ENCODE measurements at regions not wholly inside any gene's neighbourhood (a gene's known extent, or its start where the extent isn't known, plus 50 kb on each side); places are given as distances from the start of the nearest gene placed in this dataset.

DNA sequence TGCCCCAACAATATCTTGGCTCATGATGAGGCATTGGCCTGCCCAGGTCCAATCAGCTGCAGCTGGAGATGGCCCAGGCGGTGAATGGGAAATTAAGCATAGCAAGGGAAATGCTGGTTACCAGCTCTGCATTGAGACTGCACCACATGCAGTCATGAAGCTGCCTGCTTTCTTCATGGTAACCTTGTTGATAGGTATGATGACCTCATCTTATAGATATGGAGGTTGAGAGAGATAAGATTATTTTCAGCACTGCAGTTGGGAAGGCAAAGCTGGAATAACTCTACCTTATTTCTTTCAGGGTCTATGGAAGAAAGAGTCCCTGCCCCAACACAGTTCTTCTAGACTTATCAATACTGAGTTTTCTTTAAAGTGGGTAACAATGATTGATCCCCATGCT lies 180.1 kb downstream of the ICE1 start:
- H3K27ac ChIP-seq, result no peak overlapping the region
- H3K4me3 ChIP-seq, result no peak overlapping the region
- no peaks in the 10 kb centered on the region for H3K36me3 ChIP-seq
- DNase-seq (ENCODE audit: low read depth in 1 of 2, low spot score in 2 of 2), result no peak
- H3K9me3 ChIP-seq (replicated peaks), result 0 out of 2 replicates have a peak, but pooled peaks cover 2% of the 10 kb centered on the region
- H3K4me1 ChIP-seq (replicated peaks), result no peaks in the 10 kb centered on the region
- H3K27me3 ChIP-seq (replicated peaks), result no peaks in the 10 kb centered on the region; the same call in 1 of the 2 replicates

DNA sequence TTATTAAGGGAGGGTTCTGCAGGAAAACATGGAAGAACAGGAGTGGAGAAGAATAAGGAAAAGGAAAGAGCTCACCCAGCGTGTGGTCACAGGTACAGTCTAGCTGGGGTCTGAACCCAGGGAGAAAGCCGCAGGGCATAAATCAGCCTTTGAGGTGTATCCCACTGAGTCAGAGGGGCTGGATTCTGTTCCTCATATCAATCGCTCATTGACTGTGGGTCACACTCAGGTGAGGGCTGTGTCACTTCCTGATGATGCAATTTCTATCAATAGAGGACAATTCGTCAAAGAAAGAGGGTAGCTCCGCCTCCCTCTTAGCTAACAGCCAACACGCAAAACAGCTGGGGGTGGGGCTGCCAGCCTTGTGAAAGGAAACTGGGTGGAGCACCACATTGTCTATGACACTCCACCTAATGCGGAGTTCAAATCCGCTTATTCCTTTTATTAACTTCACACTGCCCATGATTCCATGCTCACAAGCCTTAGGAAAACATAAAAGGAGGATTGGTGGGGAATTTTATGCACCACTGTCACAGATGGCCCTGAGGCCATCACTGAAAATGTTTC lies 176.2 kb downstream of the ICE1 start:
- Histone ChIP-seq H3K27me3 (replicated peaks) (no peaks in the 10 kb centered on the region; the same call in 1 of the 2 replicates), H3K27ac (no peak overlapping the region), H3K36me3 (no peaks in the 10 kb centered on the region), H3K4me3 (no peak overlapping the region), H3K4me1 (replicated peaks) (no peaks in the 10 kb centered on the region), H3K9me3 (replicated peaks) (0 out of 2 replicates have a peak, but pooled peaks cover 2% of the 10 kb centered on the region)
- no peak for DNase-seq (ENCODE audit: low read depth in 1 of 2, low spot score in 2 of 2)

DNA sequence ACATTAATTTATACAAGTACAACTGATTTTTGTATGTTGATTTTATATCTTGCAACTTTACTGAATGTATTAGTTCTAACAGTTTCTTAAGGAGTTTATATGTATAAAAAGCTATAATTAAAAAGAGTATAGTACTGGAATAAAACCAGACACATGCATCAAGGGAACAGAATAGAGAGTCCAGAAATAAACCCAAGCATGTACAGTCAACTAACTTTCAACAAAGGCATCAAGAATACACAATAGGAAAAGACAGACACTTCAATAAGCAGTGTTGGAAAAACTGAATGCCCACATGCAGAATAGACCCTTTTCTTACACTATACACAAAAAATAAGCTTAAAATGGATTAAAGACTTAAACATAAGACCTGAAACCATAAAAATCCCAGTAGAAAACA lies 170.9 kb downstream of the ICE1 start:
- no peak overlapping the region for H3K4me3 ChIP-seq
- H3K9me3 ChIP-seq (replicated peaks), result no peaks in the 10 kb centered on the region
- H3K27me3 ChIP-seq (replicated peaks), result no peaks in the 10 kb centered on the region; the same call in 1 of the 2 replicates
- H3K4me1 ChIP-seq (replicated peaks), result no peaks in the 10 kb centered on the region
- no peak overlapping the region for H3K27ac ChIP-seq
- no peaks in the 10 kb centered on the region for H3K36me3 ChIP-seq
- no peak for DNase-seq (ENCODE audit: low read depth in 1 of 2, low spot score in 2 of 2)

DNA sequence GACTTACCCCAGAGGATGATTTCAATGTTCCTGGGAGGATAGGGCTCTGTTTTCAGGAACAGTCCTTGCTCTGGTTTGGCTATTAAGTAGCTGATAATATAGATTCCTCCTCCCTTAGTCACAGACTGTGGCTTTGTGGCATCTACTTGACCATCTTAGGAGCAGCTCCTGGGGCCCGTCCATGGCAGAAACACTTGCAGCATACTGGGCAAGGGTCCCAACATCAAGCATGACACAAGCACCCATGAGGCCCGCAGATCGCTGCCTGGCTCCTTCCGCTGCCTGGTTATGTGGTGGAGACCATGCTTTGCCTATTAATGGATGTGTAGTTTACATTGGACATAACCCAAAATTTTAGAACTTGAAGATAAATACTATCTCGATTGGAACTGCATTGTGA lies 170.1 kb downstream of the ICE1 start:
- Histone ChIP-seq H3K4me3 (no peak overlapping the region), H3K27me3 (replicated peaks) (no peaks in the 10 kb centered on the region; the same call in 1 of the 2 replicates), H3K36me3 (no peaks in the 10 kb centered on the region), H3K27ac (no peak overlapping the region), H3K4me1 (replicated peaks) (no peaks in the 10 kb centered on the region), H3K9me3 (replicated peaks) (no peaks in the 10 kb centered on the region)
- DNase-seq (ENCODE audit: low read depth in 1 of 2, low spot score in 2 of 2), result no peak

DNA sequence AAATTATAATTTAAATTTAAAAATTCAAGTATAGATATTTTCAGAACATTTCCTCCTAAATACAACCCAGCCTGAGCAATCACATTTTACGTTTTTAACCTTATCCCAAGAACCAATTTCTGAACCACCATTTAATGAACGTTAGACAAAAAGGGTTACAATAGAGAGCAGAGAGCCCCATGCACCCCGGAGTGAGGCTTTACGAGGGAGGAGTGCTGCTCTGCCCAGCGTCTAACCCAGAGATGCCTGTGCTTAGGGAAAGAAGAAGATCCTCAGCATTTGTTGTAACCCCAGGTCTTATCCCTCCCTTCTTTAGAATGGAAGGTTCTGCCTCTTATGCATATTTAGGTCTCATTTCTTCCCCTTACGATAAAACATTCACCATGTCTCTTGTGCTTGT lies 169.1 kb downstream of the ICE1 start:
- no peak for DNase-seq (ENCODE audit: low read depth in 1 of 2, low spot score in 2 of 2)
- no peaks in the 10 kb centered on the region for H3K4me1 ChIP-seq (replicated peaks)
- no peaks in the 10 kb centered on the region for H3K36me3 ChIP-seq
- no peak overlapping the region for H3K4me3 ChIP-seq
- no peaks in the 10 kb centered on the region; the same call in 1 of the 2 replicates for H3K27me3 ChIP-seq (replicated peaks)
- H3K9me3 ChIP-seq (replicated peaks), result no peaks in the 10 kb centered on the region
- H3K27ac ChIP-seq, result no peak overlapping the region

DNA sequence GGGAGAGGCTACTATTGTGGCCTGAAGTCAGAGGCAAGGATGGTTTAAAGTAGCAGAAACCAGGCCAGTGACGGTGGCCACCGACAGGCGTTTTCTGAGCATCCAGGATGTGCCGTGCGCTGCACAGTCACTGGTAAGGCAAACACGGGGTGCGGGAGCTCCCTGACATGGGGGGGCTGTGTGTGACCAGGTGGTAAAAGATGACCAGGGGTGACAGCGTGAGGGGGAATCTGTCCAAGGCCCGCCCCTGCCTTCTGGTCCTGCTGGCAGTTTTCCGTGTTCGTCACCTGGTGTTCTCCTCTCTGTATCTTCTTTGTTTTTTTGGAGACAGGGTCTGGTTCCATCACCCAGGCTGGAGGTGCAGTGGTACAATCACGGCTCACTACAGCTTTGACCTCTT lies 167.4 kb downstream of the ICE1 start:
- no peaks in the 10 kb centered on the region for H3K4me1 ChIP-seq (replicated peaks)
- H3K27ac ChIP-seq, result no peak overlapping the region
- no peak overlapping the region for H3K4me3 ChIP-seq
- H3K9me3 ChIP-seq (replicated peaks), result no peaks in the 10 kb centered on the region
- no peaks in the 10 kb centered on the region; the same call in 1 of the 2 replicates for H3K27me3 ChIP-seq (replicated peaks)
- H3K36me3 ChIP-seq, result no peaks in the 10 kb centered on the region
- no peak for DNase-seq (ENCODE audit: low read depth in 1 of 2, low spot score in 2 of 2)

DNA sequence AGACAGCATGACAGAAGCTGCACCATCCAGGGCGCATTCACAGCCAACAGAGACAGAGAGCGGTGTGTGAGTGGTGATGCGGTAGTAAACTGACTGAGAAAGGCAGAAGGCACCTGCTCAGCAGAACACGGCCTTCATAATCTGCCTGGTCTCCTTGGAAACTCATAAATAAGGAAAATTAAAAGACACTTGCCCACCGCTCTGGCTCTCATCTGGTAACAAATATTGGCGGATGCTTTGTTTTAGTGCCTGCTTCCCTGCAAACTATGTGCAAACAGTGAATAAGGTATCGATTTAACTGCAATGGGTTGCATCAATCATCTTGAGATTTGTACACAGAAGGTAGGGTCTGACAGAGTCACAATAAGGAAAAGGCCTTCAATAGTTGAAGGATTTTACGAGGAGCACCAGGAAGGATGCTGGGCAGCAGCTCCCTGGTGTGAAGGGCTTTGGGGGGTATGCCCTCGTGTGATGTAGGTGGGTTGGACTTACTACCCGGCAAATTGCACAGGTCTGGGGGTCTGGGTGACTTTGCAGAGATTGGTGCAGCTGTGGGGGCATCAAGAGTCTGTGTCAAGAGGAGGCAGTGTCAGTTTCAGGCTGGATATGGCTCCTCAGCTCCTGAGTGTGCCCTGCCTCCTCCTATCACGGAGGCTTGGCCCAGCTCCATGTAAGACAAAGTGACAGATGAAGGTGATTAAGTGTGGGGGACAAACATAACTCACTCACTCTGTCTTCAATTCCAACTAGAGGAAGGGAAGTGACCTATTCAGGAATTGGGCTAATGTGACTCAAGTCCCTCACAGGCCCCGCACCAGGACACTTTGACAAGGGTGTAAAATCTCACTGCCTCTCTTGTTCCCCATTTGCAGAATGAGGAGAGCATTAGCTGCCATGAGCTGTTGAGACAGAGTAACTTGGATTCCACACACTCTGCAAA lies 166.7 kb downstream of the ICE1 start:
- no peaks in the 10 kb centered on the region for H3K9me3 ChIP-seq (replicated peaks)
- no peaks in the 10 kb centered on the region; the same call in 1 of the 2 replicates for H3K27me3 ChIP-seq (replicated peaks)
- no peak overlapping the region for H3K27ac ChIP-seq
- no peaks in the 10 kb centered on the region for H3K4me1 ChIP-seq (replicated peaks)
- H3K4me3 ChIP-seq, result no peak overlapping the region
- no peak for DNase-seq (ENCODE audit: low read depth in 1 of 2, low spot score in 2 of 2)
- H3K36me3 ChIP-seq, result no peaks in the 10 kb centered on the region

DNA sequence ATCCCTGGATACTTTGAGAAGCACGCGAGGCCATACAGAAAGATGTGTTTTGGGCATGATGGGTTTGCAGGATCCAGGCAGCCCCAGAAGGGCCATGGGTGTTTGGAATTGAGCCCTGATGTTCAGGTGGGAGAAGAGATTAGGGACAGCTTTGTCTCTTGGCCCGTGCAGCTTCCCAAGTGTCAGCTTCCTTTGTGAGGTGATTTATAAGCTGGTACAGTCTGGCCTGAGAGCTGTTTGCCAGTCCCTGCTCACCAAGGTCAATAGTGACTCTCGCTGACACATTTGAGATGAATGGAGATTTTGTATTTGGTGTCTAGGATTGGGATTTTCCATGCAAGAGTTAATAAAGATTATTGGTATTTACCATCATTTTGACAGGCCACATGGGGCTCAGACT lies 165.9 kb downstream of the ICE1 start:
- H3K9me3 ChIP-seq (replicated peaks), result no peaks in the 10 kb centered on the region
- DNase-seq (ENCODE audit: low read depth in 1 of 2, low spot score in 2 of 2), result no peak
- no peaks in the 10 kb centered on the region for H3K36me3 ChIP-seq
- no peak overlapping the region for H3K27ac ChIP-seq
- H3K27me3 ChIP-seq (replicated peaks), result no peaks in the 10 kb centered on the region; the same call in 1 of the 2 replicates
- no peak overlapping the region for H3K4me3 ChIP-seq
- no peaks in the 10 kb centered on the region for H3K4me1 ChIP-seq (replicated peaks)

DNA sequence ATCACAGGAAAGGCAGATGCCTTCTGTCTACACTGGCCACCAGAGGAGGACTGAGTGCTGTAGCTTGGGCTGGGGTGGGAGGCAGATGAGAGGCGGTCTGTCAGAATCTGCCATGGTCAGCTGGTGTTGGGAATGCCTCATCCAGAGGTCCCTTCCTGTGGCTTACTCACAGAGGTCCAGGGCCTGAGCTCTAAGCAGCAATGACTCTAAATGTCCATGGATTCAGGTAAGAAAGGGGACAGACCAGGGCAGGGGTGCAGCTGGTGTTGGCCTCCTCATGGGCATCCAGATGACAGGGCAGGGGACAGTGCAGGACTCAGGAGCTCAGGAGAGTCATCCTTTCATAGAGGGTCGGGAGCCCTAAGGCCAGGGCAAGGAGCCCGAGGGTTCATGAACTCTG lies 165.0 kb downstream of the ICE1 start:
- H3K4me3 ChIP-seq, result no peak overlapping the region
- no peaks in the 10 kb centered on the region for H3K27me3 ChIP-seq (replicated peaks)
- no peaks in the 10 kb centered on the region for H3K4me1 ChIP-seq (replicated peaks)
- no peak for DNase-seq (ENCODE audit: low read depth in 1 of 2, low spot score in 2 of 2)
- H3K27ac ChIP-seq, result no peak overlapping the region
- no peaks in the 10 kb centered on the region for H3K9me3 ChIP-seq (replicated peaks)
- H3K36me3 ChIP-seq, result no peaks in the 10 kb centered on the region

DNA sequence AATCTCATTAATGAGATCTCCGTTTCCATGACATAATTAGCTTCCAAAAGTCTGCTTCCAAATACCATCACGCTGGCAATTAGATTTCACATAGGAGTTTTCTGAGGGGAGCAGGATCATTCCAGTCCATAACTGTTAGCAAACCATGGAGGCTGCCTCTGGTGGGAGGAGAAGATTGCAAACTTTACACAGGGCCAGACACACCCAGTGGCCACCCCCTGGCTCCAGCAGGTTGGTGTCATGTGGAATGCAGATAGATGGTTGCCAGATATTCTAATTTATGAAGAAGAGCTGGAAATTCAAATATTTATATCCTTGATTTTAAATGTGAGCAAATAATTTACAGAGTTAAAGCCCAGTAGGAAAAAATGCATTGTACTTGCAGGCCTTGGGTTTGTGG lies 164.2 kb downstream of the ICE1 start:
- Histone ChIP-seq H3K27me3 (replicated peaks) (no peaks in the 10 kb centered on the region), H3K9me3 (replicated peaks) (no peaks in the 10 kb centered on the region), H3K36me3 (no peaks in the 10 kb centered on the region), H3K27ac (no peak overlapping the region), H3K4me1 (replicated peaks) (no peaks in the 10 kb centered on the region), H3K4me3 (no peak overlapping the region)
- no peak for DNase-seq (ENCODE audit: low read depth in 1 of 2, low spot score in 2 of 2)

DNA sequence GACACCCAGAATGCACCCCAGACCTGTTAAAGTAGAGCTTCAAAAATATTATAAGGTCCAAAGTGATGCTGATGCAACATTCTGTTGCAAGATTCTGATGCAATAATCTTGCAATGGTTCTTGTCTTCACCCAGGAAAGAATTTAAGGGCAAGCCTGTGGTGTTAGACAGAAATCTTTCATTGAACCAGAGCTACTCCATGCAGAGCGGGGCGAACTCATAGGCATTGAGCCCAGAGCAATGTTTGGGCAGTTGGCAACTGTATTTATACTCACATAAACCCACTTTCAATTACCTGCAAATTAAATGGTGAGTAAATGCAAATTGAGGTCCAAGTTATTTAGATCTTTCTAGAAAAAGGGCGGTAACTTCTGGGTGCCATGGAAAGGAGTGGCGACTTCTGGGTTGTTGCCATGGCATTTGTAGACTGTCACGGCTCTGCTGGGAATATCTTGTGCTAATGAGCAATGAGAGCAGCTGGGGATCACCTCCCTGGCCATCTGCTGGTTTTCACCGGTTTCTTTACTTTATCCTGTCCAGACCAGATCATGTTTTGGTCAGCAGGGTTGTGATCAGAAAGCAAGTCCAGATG lies 163.4 kb downstream of the ICE1 start:
- no peak overlapping the region for H3K4me3 ChIP-seq
- no peak for DNase-seq (ENCODE audit: low read depth in 1 of 2, low spot score in 2 of 2)
- H3K4me1 ChIP-seq (replicated peaks), result no peaks in the 10 kb centered on the region
- H3K27ac ChIP-seq, result no peak overlapping the region
- H3K36me3 ChIP-seq, result no peaks in the 10 kb centered on the region
- no peaks in the 10 kb centered on the region for H3K27me3 ChIP-seq (replicated peaks)
- no peaks in the 10 kb centered on the region for H3K9me3 ChIP-seq (replicated peaks)

DNA sequence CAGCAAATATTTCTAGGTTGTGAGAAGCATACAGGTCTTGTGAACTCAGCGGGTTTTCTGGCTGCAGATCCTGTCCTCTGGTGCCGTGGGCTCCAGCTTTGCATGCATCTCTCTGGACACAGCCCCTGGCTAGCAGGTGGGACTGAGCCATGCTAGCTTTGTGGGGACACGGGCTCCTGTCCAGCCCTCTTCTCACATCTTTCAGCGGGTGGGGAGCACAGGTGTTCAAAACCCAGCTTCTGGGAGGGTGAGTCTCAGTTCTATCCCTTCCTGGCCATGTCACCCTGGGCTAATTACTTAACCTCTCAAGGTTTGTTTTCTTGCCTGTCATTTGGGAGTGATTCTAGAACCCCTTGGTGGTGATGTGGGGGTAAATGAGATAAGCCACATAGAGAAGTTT lies 162.3 kb downstream of the ICE1 start:
- no peak overlapping the region for H3K4me3 ChIP-seq
- H3K36me3 ChIP-seq, result no peaks in the 10 kb centered on the region
- no peak for DNase-seq (ENCODE audit: low read depth in 1 of 2, low spot score in 2 of 2)
- no peak overlapping the region for H3K27ac ChIP-seq
- no peaks in the 10 kb centered on the region for H3K4me1 ChIP-seq (replicated peaks)
- H3K9me3 ChIP-seq (replicated peaks), result no peaks in the 10 kb centered on the region
- H3K27me3 ChIP-seq (replicated peaks), result no peaks in the 10 kb centered on the region

DNA sequence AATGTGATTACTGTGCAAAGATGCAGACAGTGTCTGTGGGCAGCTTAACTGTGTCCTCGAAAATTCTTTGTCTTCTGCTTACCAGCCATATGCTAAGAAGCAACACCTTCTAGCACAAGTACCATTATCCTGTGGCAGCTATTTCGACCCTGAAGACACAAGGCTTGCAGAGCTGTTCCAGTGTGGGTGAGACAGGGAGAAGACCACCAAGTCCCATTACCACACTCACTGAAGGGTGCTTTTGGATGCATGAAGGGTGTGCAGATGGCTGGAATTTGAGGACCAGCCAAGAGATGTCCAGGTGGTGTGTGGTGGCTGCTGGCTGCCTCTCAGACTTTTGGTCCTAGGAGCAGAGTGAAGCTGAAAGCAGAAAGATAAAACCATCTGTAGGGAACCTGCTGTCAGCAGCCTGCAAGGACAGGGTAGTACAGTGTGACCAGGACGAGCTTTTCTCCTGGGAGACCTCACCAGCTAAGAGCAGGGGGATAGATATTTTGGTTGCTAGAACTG lies 161.8 kb downstream of the ICE1 start:
- no peaks in the 10 kb centered on the region for H3K27me3 ChIP-seq (replicated peaks)
- no peak for DNase-seq (ENCODE audit: low read depth in 1 of 2, low spot score in 2 of 2)
- no peak overlapping the region for H3K27ac ChIP-seq
- no peaks in the 10 kb centered on the region for H3K4me1 ChIP-seq (replicated peaks)
- no peaks in the 10 kb centered on the region for H3K36me3 ChIP-seq
- no peak overlapping the region for H3K4me3 ChIP-seq
- H3K9me3 ChIP-seq (replicated peaks), result no peaks in the 10 kb centered on the region

DNA sequence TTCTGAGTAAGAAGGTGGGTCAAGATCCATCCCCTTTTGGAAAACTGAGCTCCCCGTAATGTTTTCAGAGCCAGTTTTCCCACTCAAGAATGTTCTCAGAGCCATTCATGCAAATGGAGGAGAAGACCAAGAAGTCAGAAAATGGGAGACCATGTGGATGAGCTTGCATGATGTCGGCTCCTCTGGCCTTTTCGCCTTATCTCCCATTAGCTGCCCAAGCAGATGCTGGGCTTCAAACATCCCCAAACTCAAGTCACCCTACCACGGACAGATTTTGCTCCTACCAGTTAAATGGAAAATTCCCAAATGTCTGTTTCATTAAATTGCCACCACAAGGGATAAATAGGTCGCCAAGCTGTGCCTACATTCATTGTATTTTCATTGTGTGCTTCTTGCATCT lies 161.4 kb downstream of the ICE1 start:
- no peak overlapping the region for H3K4me3 ChIP-seq
- H3K36me3 ChIP-seq, result no peaks in the 10 kb centered on the region
- H3K27me3 ChIP-seq (replicated peaks), result no peaks in the 10 kb centered on the region
- H3K9me3 ChIP-seq (replicated peaks), result no peaks in the 10 kb centered on the region
- no peaks in the 10 kb centered on the region for H3K4me1 ChIP-seq (replicated peaks)
- no peak overlapping the region for H3K27ac ChIP-seq
- DNase-seq (ENCODE audit: low read depth in 1 of 2, low spot score in 2 of 2), result no peak

All from SJSA1 (cell line).